WERI-Rb-1 (cell line): ENCODE measurements at regions not wholly inside any gene's neighbourhood (a gene's known extent, or its start where the extent isn't known, plus 50 kb on each side); places are given as distances from the start of the nearest gene placed in this dataset.
A peak's percentile ranks its signal among the peaks of the same experiment; 100 is the strongest.

Experiments
- DNase-seq: peaks from one replicate; pipeline ENCODE4 v3.0.0-alpha.2; 2020
- H3K27ac ChIP-seq: fragments of 250-450 bp; sonication (Bioruptor Pico); 2 replicates; pipeline ENCODE4 v1.5.1; 2020; ENCODE audit warnings: mild to moderate bottlenecking, moderate library complexity
- H3K27me3 ChIP-seq: fragments of 250-450 bp; sonication (Bioruptor Pico); 2 replicates; pipeline ENCODE4 v1.5.1; 2021; ENCODE audit warnings: mild to moderate bottlenecking, low read depth, moderate library complexity; ENCODE audit not compliant: insufficient read depth, severe bottlenecking
- H3K36me3 ChIP-seq: fragments of 250-450 bp; sonication (Bioruptor Pico); 2 replicates; pipeline ENCODE4 v1.5.1; 2020; ENCODE audit warnings: mild to moderate bottlenecking, moderate library complexity
- H3K4me3 ChIP-seq: 2 replicates; pipeline ENCODE4 v1.5.1; 2011; ENCODE audit warnings: low read depth, mild to moderate bottlenecking, control low read depth, low read length
- H3K9me3 ChIP-seq: fragments of 250-450 bp; sonication (Bioruptor Pico); 2 replicates; pipeline ENCODE4 v1.5.1; 2021; ENCODE audit warnings: mild to moderate bottlenecking, moderate library complexity; ENCODE audit not compliant: severe bottlenecking
- CTCF ChIP-seq: IDR thresholded peaks from 2 replicates; pipeline ENCODE4 v1.5.1; 2011; ENCODE audit warnings: low read depth, mild to moderate bottlenecking, control low read depth, inconsistent platforms, low read length

- H3K27me3 ChIP-seq = peaks cover 14% of the 10 kb centered on the region
- no peak for DNase-seq
- no peak for TF ChIP-seq CTCF
- H3K27ac ChIP-seq = no peak overlapping the region
- H3K4me3 ChIP-seq = no peak overlapping the region
- H3K36me3 ChIP-seq = no peaks in the 10 kb centered on the region
- peaks cover 3% of the 10 kb centered on the region for H3K9me3 ChIP-seq
Measured at GRCh38 chrX:39333451-39333850, 532.2 kb downstream of the MID1IP1 start.

GRCh38 chrX:39335513-39336235 lies 534.4 kb downstream of the MID1IP1 start:
- no peak for DNase-seq
- TF ChIP-seq CTCF = no peak
- Histone ChIP-seq H3K9me3 (no peaks in the 10 kb centered on the region), H3K27me3 (peaks cover 6% of the 10 kb centered on the region), H3K27ac (no peak overlapping the region), H3K4me3 (no peak overlapping the region), H3K36me3 (no peaks in the 10 kb centered on the region)

DNA sequence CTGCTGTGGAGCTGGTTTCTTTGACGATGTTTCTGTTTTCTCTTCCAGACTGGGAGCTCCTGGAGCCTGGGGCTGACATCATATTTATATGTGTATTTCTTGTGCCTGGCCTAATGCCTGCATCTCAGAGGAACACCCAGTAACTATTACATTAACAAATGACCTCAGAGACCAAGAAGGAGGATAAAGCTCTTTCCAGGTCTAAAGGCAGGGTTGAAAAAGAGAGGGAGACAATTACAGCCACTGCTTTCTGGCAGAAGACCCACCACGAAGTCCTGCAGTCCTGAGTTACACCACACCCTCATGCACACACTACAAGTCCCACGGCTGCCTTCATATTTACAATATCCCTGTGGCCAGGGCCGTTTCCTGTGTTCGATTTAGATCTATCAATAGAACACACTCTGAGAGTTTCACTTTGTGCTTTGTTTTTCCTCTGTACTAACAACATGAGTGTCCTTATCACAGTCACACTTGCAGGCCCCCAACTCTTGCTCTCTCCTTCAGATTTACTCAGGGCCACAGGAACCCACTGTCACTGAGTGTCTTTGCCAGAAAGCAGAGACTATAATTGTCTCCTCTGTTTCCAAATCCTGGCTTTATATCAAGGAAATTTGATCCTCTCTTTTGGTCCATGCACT lies 535.5 kb downstream of the MID1IP1 start:
- Histone ChIP-seq H3K4me3 (no peak overlapping the region), H3K9me3 (no peaks in the 10 kb centered on the region), H3K27me3 (peaks cover 6% of the 10 kb centered on the region), H3K36me3 (no peaks in the 10 kb centered on the region), H3K27ac (peak overlapping the region; percentile 63)
- no peak for TF ChIP-seq CTCF
- peak; percentile 6 for DNase-seq

DNA sequence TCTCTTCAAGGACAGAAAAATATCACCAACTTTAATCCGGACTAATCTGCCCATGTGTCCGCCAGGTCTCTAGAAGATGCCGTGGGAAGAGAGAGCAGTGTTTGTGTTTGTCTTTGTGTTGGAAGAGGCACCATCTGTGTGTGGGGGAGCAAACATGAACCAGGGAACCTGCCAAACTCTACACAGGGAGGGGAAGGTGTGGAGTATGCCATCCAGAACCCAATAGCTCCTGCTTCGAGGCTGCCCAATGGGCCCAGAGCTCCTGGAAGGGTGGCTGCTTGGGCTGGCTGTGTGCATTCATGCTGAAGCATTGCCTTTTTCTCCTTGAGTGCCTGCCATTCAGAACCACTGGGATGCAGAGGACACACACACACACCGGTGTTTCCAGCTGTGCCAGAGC lies 536.2 kb downstream of the MID1IP1 start:
- H3K27ac ChIP-seq = peak overlapping the region; percentile 63
- no peaks in the 10 kb centered on the region for H3K9me3 ChIP-seq

GRCh38 chrX:39338583-39338982 lies 537.3 kb downstream of the MID1IP1 start:
- peaks cover 9% of the 10 kb centered on the region for H3K27me3 ChIP-seq
- H3K27ac ChIP-seq = no peak overlapping the region
- TF ChIP-seq CTCF = no peak

More for the DNA sequence above, 536.2 kb downstream of the MID1IP1 start:
- H3K27me3 ChIP-seq = peaks cover 6% of the 10 kb centered on the region
- peak; percentile 56 for DNase-seq
- no peaks in the 10 kb centered on the region for H3K36me3 ChIP-seq
- no peak for TF ChIP-seq CTCF
- no peak overlapping the region for H3K4me3 ChIP-seq

More at GRCh38 chrX:39338583-39338982, 537.3 kb downstream of the MID1IP1 start:
- no peak for DNase-seq
- Histone ChIP-seq H3K9me3 (no peaks in the 10 kb centered on the region), H3K4me3 (no peak overlapping the region), H3K36me3 (no peaks in the 10 kb centered on the region)
